Stimulated activated naive CD8-positive, alpha-beta T cell treated with anti-CD3 and anti-CD28 coated beads, Interleukin-15, amount 100 ng/mL, for 72 hours (primary cell): ENCODE measurements at regions not wholly inside any gene's neighbourhood (a gene's known extent, or its start where the extent isn't known, plus 50 kb on each side); places are given as distances from the start of the nearest gene placed in this dataset.
"Not testable (repeated sequence)": the region's sequence is repeated elsewhere in the genome, so short reads cannot be mapped to it uniquely, and the experiment has no call there.

Experiments
- ATAC-seq: fragments of 150-1000 bp; cut with Tn5 transposase; 2 replicates; pipeline ENCODE4 v1.10.0; 2021; ENCODE audit warnings: mild to moderate bottlenecking, moderate library complexity
- DNase-seq, 2 donors: peaks; one replicate each; pipeline ENCODE4 v3.0.0; 2021 to 2022
- H3K27ac Mint-ChIP-seq, 2 donors: one replicate each; pipeline ENCODE4 v1.8.0; 2022; ENCODE audit warnings: mild to moderate bottlenecking in 2 of 2, mixed read lengths in 2 of 2, moderate library complexity in 2 of 2
- H3K27me3 Mint-ChIP-seq: one replicate; pipeline ENCODE4 v1.8.0; 2022; ENCODE audit warnings: mixed read lengths
- H3K4me1 Mint-ChIP-seq: one replicate; pipeline ENCODE4 v1.8.0; 2022; ENCODE audit warnings: mild to moderate bottlenecking, mixed read lengths
- H3K4me3 Mint-ChIP-seq, 2 donors: one replicate each; pipeline ENCODE4 v1.8.0; 2022; ENCODE audit warnings: mild to moderate bottlenecking in 2 of 2, mixed read lengths in 2 of 2, moderate library complexity in 1 of 2
- H3K9me3 Mint-ChIP-seq, 2 donors: one replicate each; pipeline ENCODE4 v1.8.0; 2022; ENCODE audit warnings: mixed read lengths in 2 of 2

GRCh38 chr4:75248770-75249407 is 265.3 kb downstream of the RCHY1 start:
- Mint-ChIP-seq H3K4me3 (no peak overlapping the region), H3K9me3 (peaks cover 6 to 8% of the 10 kb centered on the region in 2 donors), H3K27ac (no peak overlapping the region), H3K4me1 (no peaks in the 10 kb centered on the region), H3K27me3 (no peaks in the 10 kb centered on the region)
- DNase-seq (no peak), ATAC-seq (no peak)

GRCh38 chr4:75244325-75244724 is 269.9 kb downstream of the RCHY1 start:
- H3K9me3 Mint-ChIP-seq = peaks cover 4 to 6% of the 10 kb centered on the region in 2 donors
- no peak for ATAC-seq
- no peak for DNase-seq
- no peak overlapping the region for H3K27ac Mint-ChIP-seq
- no peak overlapping the region for H3K4me3 Mint-ChIP-seq
- no peaks in the 10 kb centered on the region for H3K4me1 Mint-ChIP-seq
- no peaks in the 10 kb centered on the region for H3K27me3 Mint-ChIP-seq

GRCh38 chr4:75243570-75243969 is 270.6 kb downstream of the RCHY1 start:
- DNase-seq = no peak
- Mint-ChIP-seq H3K9me3 (peaks cover 3 to 4% of the 10 kb centered on the region in 2 donors), H3K4me3 (no peak overlapping the region), H3K4me1 (no peaks in the 10 kb centered on the region), H3K27ac (no peak overlapping the region), H3K27me3 (no peaks in the 10 kb centered on the region)
- no peak for ATAC-seq

DNA sequence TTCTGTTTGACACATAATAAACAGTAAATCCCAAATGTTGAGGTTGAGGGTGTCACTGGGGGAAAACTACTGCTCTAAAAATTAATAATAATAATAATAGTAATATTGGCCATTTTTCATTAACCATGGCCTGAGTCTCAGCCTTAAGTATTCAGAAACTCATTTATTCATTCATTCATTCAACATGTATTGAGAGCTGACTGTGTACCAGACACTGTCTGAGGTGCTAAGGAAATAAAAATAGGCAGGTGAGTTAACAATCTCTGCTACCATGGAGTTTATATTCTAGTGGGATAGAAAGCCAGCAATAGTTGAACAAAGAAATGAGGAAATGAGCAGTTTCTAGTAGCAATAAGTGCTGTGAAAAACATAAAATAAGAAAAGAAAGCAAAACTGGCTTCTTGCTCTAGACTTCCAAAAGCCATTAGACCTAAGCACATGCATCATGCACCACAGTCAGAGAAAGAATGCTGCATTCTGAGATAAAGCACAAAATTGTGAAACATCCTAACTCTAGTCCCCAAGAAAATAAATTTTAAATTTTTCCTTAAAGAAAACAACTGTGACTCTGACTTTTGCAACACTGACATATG is 278.7 kb downstream of the RCHY1 start:
- no peak for ATAC-seq
- Mint-ChIP-seq H3K27me3 (no peaks in the 10 kb centered on the region), H3K27ac (no peak overlapping the region)

GRCh38 chr4:75232546-75232945 is 281.7 kb downstream of the RCHY1 start:
- DNase-seq (no peak), ATAC-seq (no peak)
- Mint-ChIP-seq H3K9me3 (no peaks in the 10 kb centered on the region), H3K4me1 (no peaks in the 10 kb centered on the region), H3K27ac (no peak overlapping the region), H3K27me3 (no peaks in the 10 kb centered on the region), H3K4me3 (no peak overlapping the region)

More for the DNA sequence above, 278.7 kb downstream of the RCHY1 start:
- no peak for DNase-seq
- Mint-ChIP-seq H3K9me3 (no peaks in the 10 kb centered on the region), H3K4me3 (no peak overlapping the region), H3K4me1 (no peaks in the 10 kb centered on the region)

DNA sequence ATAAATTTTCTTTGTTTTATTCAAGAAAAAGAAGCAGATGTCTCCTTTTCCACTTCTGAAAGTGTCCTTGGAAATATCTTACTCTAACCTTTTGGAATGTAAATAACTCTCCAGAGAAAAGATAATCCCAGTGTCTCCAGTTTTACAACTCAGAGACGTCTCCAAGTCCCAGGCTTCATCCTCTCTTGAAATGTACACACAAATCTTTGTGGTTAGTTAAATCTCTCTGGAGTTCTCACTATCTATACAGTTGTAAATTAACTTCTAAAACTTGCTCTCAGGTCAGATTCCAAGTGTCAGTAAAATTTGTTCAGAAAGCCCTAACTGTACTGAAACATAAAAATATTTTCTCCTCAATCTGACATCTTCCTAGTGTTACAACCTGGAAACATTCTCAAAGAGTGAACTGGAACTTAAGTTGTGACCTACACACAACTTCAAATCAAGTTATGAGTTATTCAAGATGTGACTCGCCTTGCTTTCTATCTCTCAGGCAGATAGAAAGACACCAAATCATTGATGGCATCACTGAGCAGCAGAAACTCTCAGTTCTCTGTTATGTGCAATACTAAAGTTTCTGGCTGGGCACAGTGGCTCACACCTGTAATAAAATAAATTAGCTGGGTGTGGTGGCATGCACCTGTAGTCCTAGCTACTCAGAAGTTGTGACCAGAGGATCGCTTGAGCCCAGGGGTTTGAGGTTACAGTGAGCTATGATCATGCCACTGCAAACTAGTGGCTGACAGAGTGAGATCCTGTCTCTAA is 284.2 kb downstream of the RCHY1 start:
- no peak for ATAC-seq
- H3K4me1 Mint-ChIP-seq = no peaks in the 10 kb centered on the region

GRCh38 chr4:75213480-75213879 is 280.6 kb downstream of the PARM1 start:
- H3K27me3 Mint-ChIP-seq = no peaks in the 10 kb centered on the region
- no peak overlapping the region for H3K27ac Mint-ChIP-seq
- H3K4me1 Mint-ChIP-seq = no peaks in the 10 kb centered on the region
- DNase-seq (no peak), ATAC-seq (no peak)
- peaks cover 0 to 9% of the 10 kb centered on the region in 2 donors for H3K9me3 Mint-ChIP-seq
- no peak overlapping the region for H3K4me3 Mint-ChIP-seq

More for the DNA sequence above, 284.2 kb downstream of the RCHY1 start:
- no peak overlapping the region for H3K27ac Mint-ChIP-seq
- H3K27me3 Mint-ChIP-seq = no peaks in the 10 kb centered on the region
- DNase-seq = no peak
- no peaks in the 10 kb centered on the region for H3K9me3 Mint-ChIP-seq
- H3K4me3 Mint-ChIP-seq = no peak overlapping the region

- no peaks in the 10 kb centered on the region for H3K4me1 Mint-ChIP-seq
- H3K9me3 Mint-ChIP-seq = no peaks in the 10 kb centered on the region
- H3K27me3 Mint-ChIP-seq = no peaks in the 10 kb centered on the region
- no peak overlapping the region for H3K4me3 Mint-ChIP-seq
- no peak for DNase-seq
- H3K27ac Mint-ChIP-seq = no peak overlapping the region
- ATAC-seq = no peak
Observed at GRCh38 chr4:75211422-75211821, 278.5 kb downstream of the PARM1 start.

- Mint-ChIP-seq H3K4me3 (no peak overlapping the region), H3K4me1 (no peaks in the 10 kb centered on the region)
- no peak for ATAC-seq
Observed at GRCh38 chr4:75207902-75208301, 275.0 kb downstream of the PARM1 start.

GRCh38 chr4:75195111-75195510 is 262.2 kb downstream of the PARM1 start:
- peaks cover 13 to 36% of the 10 kb centered on the region in 2 donors for H3K9me3 Mint-ChIP-seq
- no peak overlapping the region for H3K4me3 Mint-ChIP-seq
- ATAC-seq (no peak), DNase-seq (no peak)
- no peaks in the 10 kb centered on the region for H3K4me1 Mint-ChIP-seq
- H3K27ac Mint-ChIP-seq = no peak overlapping the region
- peaks cover 11% of the 10 kb centered on the region for H3K27me3 Mint-ChIP-seq

More at GRCh38 chr4:75207902-75208301, 275.0 kb downstream of the PARM1 start:
- H3K27ac Mint-ChIP-seq = no peak overlapping the region
- no peaks in the 10 kb centered on the region for H3K27me3 Mint-ChIP-seq
- H3K9me3 Mint-ChIP-seq = no peaks in the 10 kb centered on the region
- no peak for DNase-seq

DNA sequence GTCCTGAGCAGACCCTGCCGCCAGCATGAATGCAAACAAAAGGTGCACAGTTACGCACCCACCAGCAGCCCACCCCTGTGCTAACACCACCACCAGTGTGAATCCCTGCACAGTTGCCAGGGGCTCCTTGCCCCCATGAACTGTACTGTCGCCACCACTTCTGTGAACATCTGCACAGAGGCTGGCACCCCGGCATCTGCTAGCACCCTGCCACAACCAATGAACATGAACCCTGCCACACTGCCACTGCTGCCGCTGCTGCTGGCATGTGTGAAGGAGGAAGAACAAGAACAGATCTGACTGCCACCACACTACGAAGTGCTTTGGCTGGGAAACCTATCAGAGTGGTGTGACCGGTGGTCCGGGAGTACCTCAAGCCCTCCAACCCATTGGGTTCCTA is 261.3 kb downstream of the PARM1 start:
- H3K27me3 Mint-ChIP-seq = peaks cover 11% of the 10 kb centered on the region

DNA sequence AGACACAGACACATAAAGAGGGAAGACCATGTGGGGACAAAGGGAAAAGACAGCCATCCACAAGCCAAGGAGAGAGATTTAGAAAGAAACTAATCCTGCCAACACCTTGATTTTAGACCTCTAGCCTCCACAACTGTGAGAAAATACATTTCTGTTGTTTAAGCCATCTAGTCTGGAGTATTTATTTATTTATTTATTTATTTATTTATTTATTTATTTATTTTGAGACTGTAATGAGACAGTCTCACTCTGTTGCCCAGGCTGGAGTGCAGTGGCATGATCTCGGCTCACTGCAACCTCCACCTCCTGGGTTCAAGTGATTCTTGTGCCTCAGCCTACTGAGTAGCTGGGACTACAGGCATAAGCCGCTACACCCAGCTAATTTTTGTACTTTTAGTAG is 259.3 kb downstream of the PARM1 start:
- Mint-ChIP-seq H3K27me3 (peaks cover 11% of the 10 kb centered on the region), H3K9me3 (peaks cover 0 to 12% of the 10 kb centered on the region in 2 donors)
- not testable (repeated sequence) for H3K27ac Mint-ChIP-seq, DNase-seq, H3K4me1 Mint-ChIP-seq, ATAC-seq, H3K4me3 Mint-ChIP-seq

More for the DNA sequence above, 261.3 kb downstream of the PARM1 start:
- Mint-ChIP-seq H3K27ac (no peak overlapping the region), H3K9me3 (peaks cover 8 to 30% of the 10 kb centered on the region in 2 donors), H3K4me1 (no peaks in the 10 kb centered on the region), H3K4me3 (no peak overlapping the region)
- DNase-seq (no peak), ATAC-seq (no peak)

GRCh38 chr4:75189711-75190335 is 256.9 kb downstream of the PARM1 start:
- Mint-ChIP-seq H3K27me3 (peaks cover 11% of the 10 kb centered on the region), H3K4me3 (no peak overlapping the region), H3K27ac (no peak overlapping the region), H3K4me1 (no peaks in the 10 kb centered on the region), H3K9me3 (peaks cover 0 to 20% of the 10 kb centered on the region in 2 donors)
- no peak for ATAC-seq
- no peak for DNase-seq

- ATAC-seq (no peak), DNase-seq (no peak)
- Mint-ChIP-seq H3K27me3 (no peaks in the 10 kb centered on the region), H3K4me3 (no peak overlapping the region), H3K27ac (no peak overlapping the region), H3K4me1 (no peaks in the 10 kb centered on the region), H3K9me3 (peaks cover 7 to 21% of the 10 kb centered on the region in 2 donors)
Observed at GRCh38 chr4:75180790-75181776, 248.2 kb downstream of the PARM1 start.

DNA sequence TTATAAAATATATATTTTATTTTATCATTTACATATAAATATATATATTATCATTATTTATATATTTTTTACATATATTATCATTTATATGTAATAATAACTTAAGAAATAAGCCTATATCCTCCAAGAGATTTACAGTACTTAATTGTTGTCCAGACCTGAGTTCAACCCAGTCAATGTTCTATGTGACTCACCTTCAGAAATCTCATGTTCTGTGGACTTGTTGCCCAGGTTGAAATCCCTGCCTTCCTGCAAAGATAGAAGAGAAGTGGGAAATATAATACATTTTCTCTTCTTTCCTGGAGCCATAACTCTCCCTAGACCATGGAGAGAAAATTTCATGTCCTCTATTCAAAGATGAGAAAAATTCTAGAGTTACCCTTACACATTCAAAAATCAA is 247.3 kb downstream of the PARM1 start:
- ATAC-seq (no peak), DNase-seq (no peak)
- no peaks in the 10 kb centered on the region for H3K4me1 Mint-ChIP-seq
- no peaks in the 10 kb centered on the region for H3K27me3 Mint-ChIP-seq
- no peak overlapping the region for H3K4me3 Mint-ChIP-seq
- H3K27ac Mint-ChIP-seq = no peak overlapping the region
- peaks cover 7 to 13% of the 10 kb centered on the region in 2 donors for H3K9me3 Mint-ChIP-seq
